IPS DF 6.9 (cell line): ENCODE measurements at regions not wholly inside any gene's neighbourhood (a gene's known extent, or its start where the extent isn't known, plus 50 kb on each side); places are given as distances from the start of the nearest gene placed in this dataset.
"Not testable (repeated sequence)": the region's sequence is repeated elsewhere in the genome, so short reads cannot be mapped to it uniquely, and the experiment has no call there.

ENCODE experiments used
- DNase-seq: peaks from one replicate; pipeline ENCODE4 v3.0.0-alpha.2; 2013; ENCODE audit warnings: low read depth, low spot score
- H3K27ac ChIP-seq: one replicate; pipeline ENCODE4 v1.5.1; 2013; ENCODE audit warnings: low read length, control low read depth
- H3K27me3 ChIP-seq: 2 replicates; pipeline ENCODE4 v1.6.1; 2013; ENCODE audit warnings: mild to moderate bottlenecking, low read length; ENCODE audit not compliant: control insufficient read depth, insufficient read depth
- H3K36me3 ChIP-seq: 2 replicates; pipeline ENCODE4 v1.6.1; 2013; ENCODE audit warnings: low read length; ENCODE audit not compliant: control insufficient read depth, insufficient read depth
- H3K4me1 ChIP-seq: 2 replicates; pipeline ENCODE4 v1.6.1; 2013; ENCODE audit warnings: low read length; ENCODE audit not compliant: control insufficient read depth, insufficient read depth
- H3K4me3 ChIP-seq: 2 replicates; pipeline ENCODE4 v1.5.1; 2013; ENCODE audit warnings: mild to moderate bottlenecking, low read length
- H3K9me3 ChIP-seq: 2 replicates; pipeline ENCODE4 v1.6.1; 2013; ENCODE audit warnings: low read length, inconsistent platforms; ENCODE audit not compliant: control insufficient read depth, insufficient read depth
- WGBS: extraction: QIAGEN DNeasy Blood & Tissue Kit; methylation state at CpG from one replicate; pipeline ENCODE4 v1.1.7; 2013; ENCODE audit warnings: mixed read lengths, missing lambda C conversion rate; ENCODE audit not compliant: insufficient read length, insufficient coverage; 5-methylcytosine and 5-hydroxymethylcytosine counted together

- no peaks in the 10 kb centered on the region for H3K36me3 ChIP-seq
- no peak overlapping the region for H3K4me3 ChIP-seq
These were observed 617.6 kb downstream of the ADCYAP1 start for GRCh38 chr18:1522249-1522615.

GRCh38 chr18:1526991-1527390 is 622.3 kb downstream of the ADCYAP1 start:
- no peaks in the 10 kb centered on the region for H3K4me1 ChIP-seq
- H3K36me3 ChIP-seq, result no peaks in the 10 kb centered on the region
- WGBS, result 100% methylated on average over 1 of the region's 1 CpG
- no peak overlapping the region for H3K27ac ChIP-seq
- H3K27me3 ChIP-seq, result no peaks in the 10 kb centered on the region
- DNase-seq, result no peak
- H3K9me3 ChIP-seq, result no peaks in the 10 kb centered on the region; the same call in 1 of the 2 replicates
- no peak overlapping the region for H3K4me3 ChIP-seq

More at GRCh38 chr18:1522249-1522615, 617.6 kb downstream of the ADCYAP1 start:
- Histone ChIP-seq H3K4me1 (no peaks in the 10 kb centered on the region), H3K9me3 (no peaks in the 10 kb centered on the region; the same call in 1 of the 2 replicates), H3K27ac (no peak overlapping the region), H3K27me3 (no peaks in the 10 kb centered on the region)
- no peak for DNase-seq
- no CpG with 5 or more reads among the region's 1 CpG for WGBS

- no peak overlapping the region for H3K4me3 ChIP-seq
- no CpG with 5 or more reads among the region's 3 CpGs for WGBS
- no peak for DNase-seq
- H3K4me1 ChIP-seq, result no peaks in the 10 kb centered on the region
- H3K27me3 ChIP-seq, result no peaks in the 10 kb centered on the region
- H3K9me3 ChIP-seq, result no peaks in the 10 kb centered on the region; the same call in 1 of the 2 replicates
- H3K36me3 ChIP-seq, result no peaks in the 10 kb centered on the region
- no peak overlapping the region for H3K27ac ChIP-seq
These were observed 623.1 kb downstream of the ADCYAP1 start for GRCh38 chr18:1527805-1528204.

GRCh38 chr18:1528447-1528846 is 623.8 kb downstream of the ADCYAP1 start:
- WGBS, result no CpG with 5 or more reads among the region's 1 CpG
- Histone ChIP-seq H3K36me3 (no peaks in the 10 kb centered on the region), H3K4me3 (no peak overlapping the region), H3K27ac (no peak overlapping the region), H3K9me3 (no peaks in the 10 kb centered on the region; the same call in 1 of the 2 replicates), H3K4me1 (no peaks in the 10 kb centered on the region), H3K27me3 (no peaks in the 10 kb centered on the region)
- no peak for DNase-seq

GRCh38 chr18:1528964-1529509 is 624.4 kb downstream of the ADCYAP1 start:
- Histone ChIP-seq H3K27ac (no peak overlapping the region), H3K27me3 (no peaks in the 10 kb centered on the region), H3K36me3 (no peaks in the 10 kb centered on the region), H3K4me3 (no peak overlapping the region), H3K4me1 (no peaks in the 10 kb centered on the region), H3K9me3 (no peaks in the 10 kb centered on the region; the same call in 1 of the 2 replicates)
- no peak for DNase-seq
- no CpG with 5 or more reads among the region's 2 CpGs for WGBS

GRCh38 chr18:1530650-1531049 is 626.0 kb downstream of the ADCYAP1 start:
- Histone ChIP-seq H3K36me3 (no peaks in the 10 kb centered on the region), H3K27me3 (no peaks in the 10 kb centered on the region), H3K9me3 (no peaks in the 10 kb centered on the region; the same call in 1 of the 2 replicates), H3K4me1 (no peaks in the 10 kb centered on the region), H3K27ac (no peak overlapping the region), H3K4me3 (no peak overlapping the region)
- no peak for DNase-seq

- no peak for DNase-seq
- Histone ChIP-seq H3K4me1 (no peaks in the 10 kb centered on the region), H3K27ac (no peak overlapping the region), H3K27me3 (no peaks in the 10 kb centered on the region), H3K4me3 (no peak overlapping the region), H3K36me3 (no peaks in the 10 kb centered on the region), H3K9me3 (no peaks in the 10 kb centered on the region)
- no CpG with 5 or more reads among the region's 2 CpGs for WGBS
These were observed 634.6 kb downstream of the ADCYAP1 start for GRCh38 chr18:1539276-1539675.

GRCh38 chr18:1541478-1541877 is 636.8 kb downstream of the ADCYAP1 start:
- H3K9me3 ChIP-seq, result no peaks in the 10 kb centered on the region
- H3K4me1 ChIP-seq, result no peaks in the 10 kb centered on the region
- no peaks in the 10 kb centered on the region for H3K27me3 ChIP-seq
- WGBS, result no CpG with 5 or more reads among the region's 8 CpGs
- no peak overlapping the region for H3K27ac ChIP-seq
- no peak overlapping the region for H3K4me3 ChIP-seq
- DNase-seq, result no peak
- H3K36me3 ChIP-seq, result no peaks in the 10 kb centered on the region

- Histone ChIP-seq H3K9me3 (no peaks in the 10 kb centered on the region), H3K27ac (no peak overlapping the region), H3K4me1 (no peaks in the 10 kb centered on the region), H3K27me3 (no peaks in the 10 kb centered on the region), H3K36me3 (no peaks in the 10 kb centered on the region), H3K4me3 (no peak overlapping the region)
- no CpG with 5 or more reads among the region's 2 CpGs for WGBS
- DNase-seq, result no peak
These were observed 637.6 kb downstream of the ADCYAP1 start for GRCh38 chr18:1542230-1542774.

GRCh38 chr18:1544016-1544415 is 639.3 kb downstream of the ADCYAP1 start:
- Histone ChIP-seq H3K4me1 (no peaks in the 10 kb centered on the region), H3K27ac (no peak overlapping the region), H3K36me3 (no peaks in the 10 kb centered on the region), H3K27me3 (no peaks in the 10 kb centered on the region), H3K4me3 (no peak overlapping the region), H3K9me3 (no peaks in the 10 kb centered on the region)
- no CpG with 5 or more reads among the region's 3 CpGs for WGBS
- DNase-seq, result no peak

GRCh38 chr18:1557711-1558110 is 653.0 kb downstream of the ADCYAP1 start:
- not testable (repeated sequence) for H3K4me3 ChIP-seq, H3K27me3 ChIP-seq, H3K36me3 ChIP-seq, DNase-seq, H3K27ac ChIP-seq, H3K4me1 ChIP-seq, H3K9me3 ChIP-seq
- no CpG with 5 or more reads among the region's 1 CpG for WGBS
